ENCODE measurements at regions not wholly inside any gene's neighbourhood (a gene's known extent, or its start where the extent isn't known, plus 50 kb on each side); places are given as distances from the start of the nearest gene placed in this dataset.
"Not testable (repeated sequence)": the region's sequence is repeated elsewhere in the genome, so short reads cannot be mapped to it uniquely, and the experiment has no call there.

DNA sequence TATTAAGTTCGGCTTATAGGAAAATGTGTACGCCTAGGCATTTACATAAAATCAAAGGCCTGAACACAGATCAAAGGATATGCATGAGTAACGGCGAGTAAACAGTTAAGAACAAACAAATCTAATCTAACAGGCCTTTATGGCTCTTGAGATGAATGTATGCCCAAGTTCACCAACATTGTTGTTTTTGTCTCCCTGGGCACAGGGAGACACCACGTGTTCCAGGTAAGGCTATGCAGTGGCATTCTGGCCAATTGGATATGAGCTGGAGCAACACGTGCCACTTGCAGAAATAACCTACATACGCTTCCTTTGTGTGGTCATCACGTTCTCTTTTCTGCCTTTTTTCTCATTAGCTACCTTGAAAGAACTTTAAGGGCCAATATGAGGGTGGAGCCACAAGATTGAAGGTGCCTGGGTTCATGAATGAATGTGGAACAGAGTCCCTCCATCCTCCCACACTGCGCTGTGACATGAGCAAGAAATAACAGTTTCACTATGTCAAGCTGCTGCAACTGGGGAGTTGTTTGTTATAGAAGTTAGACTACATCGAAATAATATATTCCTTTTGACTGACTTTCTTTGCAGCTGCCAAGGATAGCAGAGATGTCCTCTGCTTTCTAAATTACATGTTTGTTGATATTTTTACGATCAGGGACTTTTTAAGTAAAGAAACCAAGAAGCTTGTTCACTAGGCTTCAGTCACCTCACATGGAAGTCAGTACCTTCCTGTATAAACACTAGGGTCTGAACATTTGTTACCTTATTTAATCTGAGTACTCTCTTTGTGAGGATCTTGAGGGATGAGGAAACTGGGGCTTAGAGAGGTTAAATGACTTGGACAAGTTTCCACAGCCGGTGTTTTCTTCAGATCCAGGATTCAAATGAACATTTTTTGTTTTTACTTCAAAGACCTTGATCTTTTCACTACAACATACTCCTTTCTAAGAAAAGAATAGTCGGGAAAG, 427.5 kb upstream of the TBL1XR1 start:
- H3K4me3 ChIP-seq (ENCODE audit: low read depth, low read length): no peak overlapping the region
- CTCF ChIA-PET: no interaction called here
- POLR2A ChIA-PET: no interaction called here
- TF ChIP-seq, protein P1, sequence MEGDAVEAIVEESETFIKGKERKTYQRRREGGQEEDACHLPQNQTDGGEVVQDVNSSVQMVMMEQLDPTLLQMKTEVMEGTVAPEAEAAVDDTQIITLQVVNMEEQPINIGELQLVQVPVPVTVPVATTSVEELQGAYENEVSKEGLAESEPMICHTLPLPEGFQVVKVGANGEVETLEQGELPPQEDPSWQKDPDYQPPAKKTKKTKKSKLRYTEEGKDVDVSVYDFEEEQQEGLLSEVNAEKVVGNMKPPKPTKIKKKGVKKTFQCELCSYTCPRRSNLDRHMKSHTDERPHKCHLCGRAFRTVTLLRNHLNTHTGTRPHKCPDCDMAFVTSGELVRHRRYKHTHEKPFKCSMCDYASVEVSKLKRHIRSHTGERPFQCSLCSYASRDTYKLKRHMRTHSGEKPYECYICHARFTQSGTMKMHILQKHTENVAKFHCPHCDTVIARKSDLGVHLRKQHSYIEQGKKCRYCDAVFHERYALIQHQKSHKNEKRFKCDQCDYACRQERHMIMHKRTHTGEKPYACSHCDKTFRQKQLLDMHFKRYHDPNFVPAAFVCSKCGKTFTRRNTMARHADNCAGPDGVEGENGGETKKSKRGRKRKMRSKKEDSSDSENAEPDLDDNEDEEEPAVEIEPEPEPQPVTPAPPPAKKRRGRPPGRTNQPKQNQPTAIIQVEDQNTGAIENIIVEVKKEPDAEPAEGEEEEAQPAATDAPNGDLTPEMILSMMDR (IDR thresholded peaks at IDR 0.05; ENCODE audit: insufficient read depth, low read length, missing control alignments): no peak
- DNase-seq (ENCODE audit: low read depth, low spot score): no peak

DNA sequence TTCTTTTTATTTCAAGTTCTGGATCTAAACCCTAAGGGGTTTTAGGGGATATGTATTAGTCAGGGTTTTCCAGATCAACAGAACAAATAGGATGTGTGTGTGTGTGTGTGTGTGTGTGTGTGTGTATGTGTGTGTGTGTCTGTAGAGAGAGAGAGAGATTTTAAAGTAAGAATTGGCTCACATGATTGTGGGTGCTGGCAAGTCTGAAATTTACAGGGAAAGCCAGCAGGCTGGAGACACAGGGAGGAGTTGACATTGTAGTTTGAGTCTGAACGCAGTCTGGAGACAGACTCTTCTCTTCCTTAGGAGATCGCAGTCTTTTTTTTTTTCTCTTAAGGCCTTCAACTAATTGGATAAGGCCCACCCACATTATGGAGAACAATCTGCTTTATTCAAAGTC, 428.8 kb upstream of the TBL1XR1 start:
- DNase-seq (ENCODE audit: low read depth, low spot score): no peak
- TF ChIP-seq, protein P1 (IDR thresholded peaks at IDR 0.05; ENCODE audit: insufficient read depth, low read length, missing control alignments): no peak
- no peak overlapping the region for H3K4me3 ChIP-seq (ENCODE audit: low read depth, low read length)
- ChIA-PET CTCF (no interaction called here), POLR2A (no interaction called here)

DNA sequence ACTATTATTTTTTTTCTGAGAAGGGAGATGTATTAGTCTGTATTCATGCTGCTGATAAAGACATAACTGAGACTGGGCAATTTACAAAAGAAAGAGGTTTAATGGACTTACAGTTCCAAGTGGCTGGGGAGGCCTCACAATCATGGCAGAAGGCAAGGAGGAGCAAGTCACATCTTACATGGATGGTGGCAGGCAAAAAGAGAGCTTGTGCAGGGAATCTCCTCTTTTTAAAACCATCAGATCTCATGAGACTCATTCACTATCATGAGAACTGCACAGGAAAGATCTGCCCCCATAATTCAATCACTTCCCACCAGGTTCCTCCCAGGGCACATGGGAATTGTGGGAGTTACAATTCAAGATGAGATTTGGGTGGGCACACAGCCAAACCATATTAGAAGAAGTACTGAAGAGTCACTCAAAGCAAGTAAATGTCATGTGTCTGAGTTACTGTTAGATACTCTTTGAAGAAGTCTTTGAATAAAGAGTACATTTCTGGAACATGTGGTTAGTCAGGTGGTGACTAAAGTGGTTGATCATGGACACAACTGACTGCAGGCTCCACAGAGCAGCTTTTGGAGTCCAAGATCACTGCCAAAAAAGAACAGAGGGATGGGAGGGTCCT, 430.9 kb upstream of the TBL1XR1 start:
- H3K4me3 ChIP-seq (ENCODE audit: low read depth, low read length); CTCF ChIA-PET; POLR2A ChIA-PET; DNase-seq (ENCODE audit: low read depth, low spot score): not testable (repeated sequence)

DNA sequence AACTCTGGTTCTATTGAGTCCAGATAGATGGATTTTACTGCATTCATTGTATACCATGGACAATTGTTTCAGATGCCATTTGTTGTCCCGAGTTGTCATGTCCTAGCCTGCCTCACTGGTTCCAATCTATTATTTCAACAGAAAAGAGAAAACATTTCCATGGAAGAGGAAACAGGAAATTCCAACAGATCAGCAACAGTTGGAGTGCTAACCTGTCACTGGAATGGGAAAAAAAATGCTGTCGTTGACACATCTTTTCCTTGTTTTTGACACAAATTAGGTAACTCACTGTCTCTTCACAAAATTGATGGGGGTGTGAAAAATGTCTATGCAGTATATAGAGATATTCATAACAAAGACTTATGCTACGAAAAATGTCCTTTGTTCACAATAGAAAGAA, 432.0 kb upstream of the TBL1XR1 start:
- POLR2A ChIA-PET: no interaction called here
- CTCF ChIA-PET: no interaction called here
- TF ChIP-seq, protein P1 (IDR thresholded peaks at IDR 0.05; ENCODE audit: insufficient read depth, low read length, missing control alignments): no peak
- H3K4me3 ChIP-seq (ENCODE audit: low read depth, low read length): no peak overlapping the region
- no peak for DNase-seq (ENCODE audit: low read depth, low spot score)

DNA sequence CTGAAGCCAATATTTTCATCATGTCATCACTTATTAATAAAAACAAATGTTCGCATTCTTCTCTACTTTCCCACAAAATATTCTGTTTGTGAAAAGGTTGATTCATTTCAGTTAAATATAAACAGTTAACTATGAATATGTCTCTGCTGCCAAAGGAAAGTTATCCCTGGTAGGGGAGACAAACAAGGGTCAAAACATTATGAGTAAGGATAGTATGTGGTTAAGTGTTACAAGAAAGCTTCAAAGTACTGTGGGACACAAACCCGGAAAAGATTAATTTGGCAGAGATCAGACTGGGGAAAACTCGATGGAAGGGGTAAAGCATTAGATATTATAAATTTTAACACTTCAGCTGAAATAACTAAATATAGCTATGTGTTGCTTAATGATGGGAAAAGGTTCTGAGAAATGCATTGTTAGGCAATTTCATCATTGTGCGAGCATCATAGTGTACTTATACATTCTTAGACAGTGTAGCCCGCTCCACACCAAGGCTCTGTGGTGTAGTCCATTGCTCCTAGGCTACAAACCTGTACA, 436.5 kb upstream of the TBL1XR1 start:
- TF ChIP-seq, protein P1 (IDR thresholded peaks at IDR 0.05; ENCODE audit: insufficient read depth, low read length, missing control alignments): no peak
- POLR2A ChIA-PET: no interaction called here
- CTCF ChIA-PET: interaction anchor here (0.6 kb wide), 2 partner anchors 11 to 272 kb away, joined by 3 read pairs; no protein-coding TSS in a partner anchor
- H3K4me3 ChIP-seq (ENCODE audit: low read depth, low read length): no peak overlapping the region
- DNase-seq (ENCODE audit: low read depth, low spot score): peak; percentile 50

DNA sequence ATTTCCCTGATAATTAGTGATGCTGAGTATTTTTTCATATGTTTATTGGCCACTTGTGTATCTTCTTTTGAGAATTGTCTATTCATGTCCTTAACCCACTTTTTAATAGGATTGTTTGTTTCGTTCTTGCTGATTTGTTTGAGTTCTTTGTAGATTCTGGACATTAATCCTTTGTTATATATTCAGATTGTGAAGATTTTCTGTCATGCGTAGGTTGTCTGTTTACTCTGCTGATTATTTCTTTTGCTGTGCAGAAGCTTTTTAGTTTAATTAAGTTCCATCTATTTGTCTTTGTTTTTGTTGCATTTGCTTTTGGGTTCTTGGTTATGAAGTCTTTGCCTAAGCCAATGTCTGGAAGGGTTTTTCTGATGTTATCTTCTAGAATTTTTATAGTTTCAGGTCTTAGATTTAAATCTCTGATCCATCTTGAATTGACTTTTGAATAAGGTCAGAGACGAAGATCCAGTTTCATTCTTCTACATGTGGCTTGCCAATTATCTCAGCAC, 438.4 kb upstream of the TBL1XR1 start:
- CTCF ChIA-PET; DNase-seq (ENCODE audit: low read depth, low spot score); H3K4me3 ChIP-seq (ENCODE audit: low read depth, low read length); POLR2A ChIA-PET: not testable (repeated sequence)

DNA sequence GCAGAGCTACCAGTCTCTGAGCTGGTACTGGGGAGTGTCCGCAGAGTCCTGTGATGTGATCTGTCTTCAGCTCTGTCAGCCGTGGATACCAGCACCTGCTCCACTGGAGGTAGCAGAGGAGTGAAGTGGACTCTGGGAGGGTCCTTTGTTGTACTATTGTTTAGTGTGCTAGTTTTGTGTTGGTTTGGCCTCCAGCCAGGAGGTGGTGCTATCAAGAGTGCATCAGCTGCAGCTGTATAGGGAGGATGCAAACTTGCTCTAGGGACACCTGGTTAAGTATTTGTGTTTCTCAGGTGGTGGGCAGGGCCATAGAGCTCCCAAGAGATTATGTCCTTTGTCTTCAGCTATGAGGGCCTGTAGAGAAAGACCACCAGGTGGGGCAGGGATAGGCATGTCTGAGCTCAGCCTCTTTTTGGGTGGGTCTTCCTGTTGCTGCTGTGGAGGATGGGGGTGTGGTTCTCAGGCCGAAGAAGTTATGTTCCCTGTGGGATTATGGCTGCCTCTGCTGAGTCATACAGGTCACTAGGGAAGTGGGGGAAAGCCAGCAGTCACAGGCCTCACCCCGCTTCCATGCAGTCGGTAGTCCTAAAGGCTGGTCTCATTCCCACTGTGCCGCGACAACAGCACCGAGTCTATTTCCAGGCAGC, 443.2 kb upstream of the TBL1XR1 start:
- ChIA-PET CTCF (interaction anchor here (1.3 kb wide), 1 partner anchor 13 kb away, joined by 3 read pairs; no protein-coding TSS in a partner anchor), POLR2A (no interaction called here)
- TF ChIP-seq, protein P1 (IDR thresholded peaks at IDR 0.05; ENCODE audit: insufficient read depth, low read length, missing control alignments): no peak
- no peak for DNase-seq (ENCODE audit: low read depth, low spot score)
- H3K4me3 ChIP-seq (ENCODE audit: low read depth, low read length): no peak overlapping the region

All from AG04449 (cell line).